Endothelial cell of umbilical vein (primary cell): ENCODE measurements at regions not wholly inside any gene's neighbourhood (a gene's known extent, or its start where the extent isn't known, plus 50 kb on each side); places are given as distances from the start of the nearest gene placed in this dataset.

ENCODE experiments used
- BruUV-seq: library from RNA; stranded (reverse); fragments of 400-500 nt; replicated peaks from 2 replicates; lab custom pipeline; 2021; lab: Mats Ljungman, UMichigan
- CTCF ChIA-PET: fragments of 300-600, 350-600 bp; sonication (Branson Sonifier 250); formaldehyde crosslinking; loops from one replicate; lab custom pipeline; 2021; ENCODE audit warnings: antibody characterized with exemption, inconsistent platforms; lab: Charles Lee
- POLR2A ChIA-PET: fragments of 300-600, 350-600 bp; sonication (Branson Sonifier 250); formaldehyde crosslinking; loops from one replicate; lab custom pipeline; 2021; ENCODE audit warnings: antibody characterized with exemption, inconsistent platforms; lab: Charles Lee
- DNase-seq: peaks from one replicate; pipeline ENCODE4 v3.0.0-alpha.2; 2011; ENCODE audit warnings: low read depth, low spot score
- FAIRE-seq: peaks from 2 replicates; lab custom pipeline; 2011; peaks lifted over from hg19 to GRCh38; lab: Jason Lieb, UNC
- H2AFZ ChIP-seq: 2 replicates; pipeline ENCODE4 v1.6.0; 2012; ENCODE audit warnings: low read depth, low read length, control low read depth, inconsistent platforms
- H3K27ac ChIP-seq: 2 replicates; pipeline ENCODE4 v1.5.1; 2011; ENCODE audit warnings: low read depth, mild to moderate bottlenecking, control low read depth, low read length, moderate library complexity; ENCODE audit not compliant: insufficient read depth
- H3K27me3 ChIP-seq, 2 experiments: 2 replicates each; pipeline versions ENCODE4 v1.6.0 to v1.6.1; 2011; ENCODE audit warnings: low read length in 2 of 2, mixed read lengths in 1 of 2; ENCODE audit not compliant: control insufficient read depth in 2 of 2, insufficient read depth in 2 of 2
- H3K36me3 ChIP-seq, 2 experiments: 2 replicates in 1 of 2; 3 replicates in 1 of 2; pipeline ENCODE4 v1.5.1; 2011; ENCODE audit warnings: low read length in 2 of 2, mild to moderate bottlenecking in 1 of 2, moderate library complexity in 1 of 2; ENCODE audit not compliant: control insufficient read depth in 2 of 2, insufficient read depth in 2 of 2; ENCODE audit errors: extremely low read depth in 1 of 2
- H3K4me1 ChIP-seq: 3 replicates; pipeline ENCODE4 v1.5.1; 2011; ENCODE audit warnings: mild to moderate bottlenecking, low read length; ENCODE audit not compliant: control insufficient read depth, insufficient read depth; ENCODE audit errors: extremely low read depth
- H3K4me2 ChIP-seq: 2 replicates; pipeline ENCODE4 v1.6.1; 2011; ENCODE audit warnings: low read length, control low read depth, mixed read lengths; ENCODE audit not compliant: insufficient read depth
- H3K4me3 ChIP-seq, 3 experiments: fragments of 200-600 bp in 1 of 3; sonication (generic), shearing (Covaris generic) in 1 of 3; replicated peaks in 1 of 3; 2 replicates each; pipeline ENCODE4 v1.5.1; 2011 to 2016; ENCODE audit warnings: control low read depth in 3 of 3, low read length in 3 of 3, mild to moderate bottlenecking in 2 of 3, inconsistent platforms in 1 of 3, low read depth in 1 of 3, moderate library complexity in 1 of 3; ENCODE audit not compliant: insufficient read depth in 1 of 3
- H3K79me2 ChIP-seq: 2 replicates; pipeline ENCODE4 v1.6.0; 2012; ENCODE audit warnings: low read length, inconsistent platforms; ENCODE audit not compliant: control insufficient read depth, insufficient read depth
- H3K9ac ChIP-seq: replicated peaks from 2 replicates; pipeline ENCODE3; 2011; ENCODE audit warnings: low read length, control low read depth; ENCODE audit not compliant: insufficient read depth; ENCODE audit errors: extremely low read depth
- H3K9me1 ChIP-seq: replicated peaks from 3 replicates; pipeline ENCODE4 v1.6.0; 2011; ENCODE audit warnings: mild to moderate bottlenecking, low read length; ENCODE audit not compliant: control insufficient read depth, insufficient read depth; ENCODE audit errors: extremely low read depth
- H3K9me3 ChIP-seq: replicated peaks from 2 replicates; pipeline ENCODE4 v1.5.1; 2012; ENCODE audit warnings: low read length, inconsistent platforms; ENCODE audit not compliant: control insufficient read depth, insufficient read depth
- H4K20me1 ChIP-seq: replicated peaks from 2 replicates; pipeline ENCODE3; 2011; ENCODE audit warnings: mild to moderate bottlenecking, low read length; ENCODE audit not compliant: control insufficient read depth, insufficient read depth; ENCODE audit errors: extremely low read depth
- CTCF ChIP-seq, 2 donors: IDR thresholded peaks; 1 replicate in 1 of 2; 2 replicates in 1 of 2; pipeline ENCODE4 v1.5.1; 2011; ENCODE audit warnings: low read length in 2 of 2, mild to moderate bottlenecking in 2 of 2, moderate library complexity in 2 of 2, control low read depth in 1 of 2, inconsistent platforms in 1 of 2, low read depth in 1 of 2; ENCODE audit not compliant: insufficient read depth in 1 of 2; ENCODE audit errors: extremely low read depth in 1 of 2
- EZH2 ChIP-seq: IDR thresholded peaks from 2 replicates; pipeline ENCODE4 v1.6.1; 2012; ENCODE audit warnings: borderline replicate concordance, low read depth, mild to moderate bottlenecking, moderate library complexity, low read length, inconsistent platforms; ENCODE audit not compliant: severe bottlenecking
- FOS ChIP-seq: IDR thresholded peaks from 2 replicates; pipeline ENCODE4 v1.6.1; 2011; ENCODE audit warnings: mild to moderate bottlenecking, low read length, moderate library complexity, borderline replicate concordance; ENCODE audit not compliant: insufficient read depth
- GATA2 ChIP-seq: IDR thresholded peaks from 2 replicates; pipeline ENCODE4 v1.7.0; 2011; ENCODE audit warnings: low read depth, mild to moderate bottlenecking, moderate library complexity, mixed read lengths, low read length; ENCODE audit not compliant: insufficient read length, insufficient read depth
- JUN ChIP-seq: IDR thresholded peaks from 2 replicates; pipeline ENCODE4 v1.6.1; 2011; ENCODE audit warnings: borderline replicate concordance, low read depth; ENCODE audit not compliant: insufficient read length, insufficient read depth
- MAX ChIP-seq: IDR thresholded peaks from 2 replicates; pipeline ENCODE4 v1.6.1; 2011; ENCODE audit not compliant: insufficient read depth, insufficient read length
- MYC ChIP-seq: IDR thresholded peaks from one replicate; pipeline ENCODE4 v1.6.1; 2011; ENCODE audit warnings: mild to moderate bottlenecking, low read depth, low read length
- POLR2A ChIP-seq: IDR thresholded peaks from 2 replicates; pipeline ENCODE4 v1.6.1; 2012; ENCODE audit warnings: low read depth, mild to moderate bottlenecking, control low read depth, low read length
- POLR2AphosphoS5 ChIP-seq: IDR thresholded peaks from 2 replicates; pipeline ENCODE4 v1.6.1; 2012; ENCODE audit warnings: low read depth, mild to moderate bottlenecking, control low read depth, low read length, moderate library complexity; ENCODE audit not compliant: insufficient read depth
- dilution Hi-C: fragments of 300-500 bp; cut with MboI; formaldehyde crosslinking; loops from one replicate; pipeline ENCODE4 v1.15.0; 2019; ENCODE audit warnings: low sequenced_read_pairs; ENCODE audit not compliant: extremely low pct_ligation_motif_present
- intact Hi-C: fragments of 100-400 bp; cut with micrococcal nuclease; formaldehyde crosslinking; loops from one replicate; pipeline ENCODE4 v1.10.0; 2022

- no peaks in the 10 kb centered on the region for H3K36me3 ChIP-seq
- intact Hi-C loops (no loop called here), dilution Hi-C loops (no loop called here)
- no peak for FAIRE-seq
- peaks cover 3% of the 10 kb centered on the region for H3K9me3 ChIP-seq
- BruUV-seq, result no TSS peak
- H3K4me2 ChIP-seq, result no peak overlapping the region
- H4K20me1 ChIP-seq, result no peaks in the 10 kb centered on the region
- POLR2A ChIA-PET, result no interaction called here
- H3K4me1 ChIP-seq, result no peaks in the 10 kb centered on the region
- CTCF ChIA-PET, result no interaction called here
- H3K79me2 ChIP-seq, result no peaks in the 10 kb centered on the region
- H3K27ac ChIP-seq, result no peak overlapping the region
- H2AFZ ChIP-seq, result no peak overlapping the region
- H3K4me3 ChIP-seq, result no peak overlapping the region
- H3K27me3 ChIP-seq, result no peaks in the 10 kb centered on the region
- no peaks in the 10 kb centered on the region for H3K9me1 ChIP-seq
- DNase-seq, result no peak
- TF ChIP-seq FOS (no peak), CTCF (IDR thresholded peaks at IDR 0.05; ENCODE audit: extremely low read depth in 1 of 2, insufficient read depth in 1 of 2, low read depth in 1 of 2, low read length in 2 of 2) (no peak), MAX (no peak), POLR2A (no peak), GATA2 (no peak), POLR2AphosphoS5 (no peak), EZH2 (no peak), MYC (no peak), JUN (no peak)
- no peak overlapping the region for H3K9ac ChIP-seq
Observed at GRCh38 chr6:95946906-95947305, 68.9 kb upstream of the FUT9 start.
